Activated T-helper 1 cell treated with anti-CD3 and anti-CD28 coated beads, Interleukin-12 subunit alpha, Interleukin-12 subunit beta, Interleukin-2, Interleukin-4 antibody, amounts not matched to agents 30 ng/mL and 10 ng/mL and 1 ng/mL, durations not matched to agents 14 hours and 24 hours and 36 hours (primary cell): ENCODE measurements at regions not wholly inside any gene's neighbourhood (a gene's known extent, or its start where the extent isn't known, plus 50 kb on each side); places are given as distances from the start of the nearest gene placed in this dataset.

Experiments
- DNase-seq: peaks from one replicate; pipeline ENCODE4 v3.0.0; 2021; ENCODE audit warnings: low spot score
- H3K27ac Mint-ChIP-seq: one replicate; pipeline ENCODE4 v1.8.0; 2021; ENCODE audit warnings: mild to moderate bottlenecking, mixed read lengths
- H3K27me3 Mint-ChIP-seq: one replicate; pipeline ENCODE4 v1.8.0; 2022; ENCODE audit warnings: mild to moderate bottlenecking, moderate library complexity, mixed read lengths; ENCODE audit not compliant: insufficient read depth
- H3K36me3 Mint-ChIP-seq: one replicate; pipeline ENCODE4 v1.8.0; 2021; ENCODE audit warnings: low read depth, mixed read lengths
- H3K4me1 Mint-ChIP-seq: one replicate; pipeline ENCODE4 v1.8.0; 2021; ENCODE audit warnings: low read depth, mixed read lengths
- H3K4me3 Mint-ChIP-seq: one replicate; pipeline ENCODE4 v1.8.0; 2021; ENCODE audit warnings: mild to moderate bottlenecking, moderate library complexity, mixed read lengths
- H3K9me3 Mint-ChIP-seq: one replicate; pipeline ENCODE4 v1.8.0; 2021; ENCODE audit warnings: mixed read lengths
- intact Hi-C: fragments of 100-400 bp; cut with micrococcal nuclease; formaldehyde crosslinking; loops from one replicate; pipeline ENCODE4 v1.15.1; 2024

- Mint-ChIP-seq H3K9me3 (no peaks in the 10 kb centered on the region), H3K36me3 (no peaks in the 10 kb centered on the region), H3K4me3 (no peak overlapping the region), H3K27ac (no peak overlapping the region), H3K4me1 (peaks cover 33% of the 10 kb centered on the region), H3K27me3 (no peaks in the 10 kb centered on the region)
- intact Hi-C loops, result no loop called here
- no peak for DNase-seq
Measured at GRCh38 chr12:123100882-123101281, 50.0 kb downstream of the PITPNM2 start.

- H3K27me3 Mint-ChIP-seq, result no peaks in the 10 kb centered on the region
- H3K36me3 Mint-ChIP-seq, result no peaks in the 10 kb centered on the region
- H3K9me3 Mint-ChIP-seq, result no peaks in the 10 kb centered on the region
- no peak overlapping the region for H3K27ac Mint-ChIP-seq
- H3K4me1 Mint-ChIP-seq, result peaks cover 34% of the 10 kb centered on the region
- intact Hi-C loops, result no loop called here
- DNase-seq, result no peak
- H3K4me3 Mint-ChIP-seq, result no peak overlapping the region
Measured at GRCh38 chr12:123100450-123100849, 50.4 kb downstream of the PITPNM2 start.

GRCh38 chr12:123099560-123100192 lies 51.2 kb downstream of the PITPNM2 start:
- DNase-seq, result no peak
- Mint-ChIP-seq H3K9me3 (no peaks in the 10 kb centered on the region), H3K27ac (no peak overlapping the region), H3K27me3 (no peaks in the 10 kb centered on the region), H3K36me3 (peaks cover 2% of the 10 kb centered on the region), H3K4me3 (no peak overlapping the region), H3K4me1 (peaks cover 27% of the 10 kb centered on the region)
- intact Hi-C loops, result no loop called here

- no peaks in the 10 kb centered on the region for H3K9me3 Mint-ChIP-seq
- H3K27ac Mint-ChIP-seq, result no peak overlapping the region
- H3K36me3 Mint-ChIP-seq, result peaks cover 3% of the 10 kb centered on the region
- DNase-seq, result no peak
- peaks cover 24% of the 10 kb centered on the region for H3K4me1 Mint-ChIP-seq
- intact Hi-C loops, result no loop called here
- no peaks in the 10 kb centered on the region for H3K27me3 Mint-ChIP-seq
- H3K4me3 Mint-ChIP-seq, result no peak overlapping the region
Measured at GRCh38 chr12:123098780-123099179, 52.1 kb downstream of the PITPNM2 start.

GRCh38 chr12:123097561-123098084 lies 53.3 kb downstream of the PITPNM2 start:
- intact Hi-C loops, result no loop called here
- H3K27me3 Mint-ChIP-seq, result no peaks in the 10 kb centered on the region

GRCh38 chr12:123096741-123097140 lies 54.1 kb downstream of the PITPNM2 start:
- intact Hi-C loops, result no loop called here
- no peaks in the 10 kb centered on the region for H3K27me3 Mint-ChIP-seq
- no peak overlapping the region for H3K27ac Mint-ChIP-seq
- H3K4me3 Mint-ChIP-seq, result no peak overlapping the region
- H3K36me3 Mint-ChIP-seq, result peaks cover 3% of the 10 kb centered on the region
- H3K4me1 Mint-ChIP-seq, result peaks cover 7% of the 10 kb centered on the region
- DNase-seq, result no peak
- no peaks in the 10 kb centered on the region for H3K9me3 Mint-ChIP-seq

More at GRCh38 chr12:123097561-123098084, 53.3 kb downstream of the PITPNM2 start:
- H3K4me1 Mint-ChIP-seq, result peaks cover 16% of the 10 kb centered on the region
- H3K36me3 Mint-ChIP-seq, result peaks cover 3% of the 10 kb centered on the region
- no peak for DNase-seq
- H3K27ac Mint-ChIP-seq, result no peak overlapping the region
- H3K9me3 Mint-ChIP-seq, result no peaks in the 10 kb centered on the region
- no peak overlapping the region for H3K4me3 Mint-ChIP-seq

- H3K4me1 Mint-ChIP-seq, result peaks cover 5% of the 10 kb centered on the region
- no peak overlapping the region for H3K27ac Mint-ChIP-seq
- no peak for DNase-seq
- H3K27me3 Mint-ChIP-seq, result no peaks in the 10 kb centered on the region
- no peak overlapping the region for H3K4me3 Mint-ChIP-seq
- H3K36me3 Mint-ChIP-seq, result peaks cover 3% of the 10 kb centered on the region
- intact Hi-C loops, result no loop called here
- no peaks in the 10 kb centered on the region for H3K9me3 Mint-ChIP-seq
Measured at GRCh38 chr12:123096182-123096581, 54.7 kb downstream of the PITPNM2 start.

GRCh38 chr12:123095078-123095881 lies 55.6 kb downstream of the PITPNM2 start:
- intact Hi-C loops, result no loop called here
- no peak overlapping the region for H3K27ac Mint-ChIP-seq
- H3K4me1 Mint-ChIP-seq, result peaks cover 5% of the 10 kb centered on the region
- H3K9me3 Mint-ChIP-seq, result no peaks in the 10 kb centered on the region
- no peak for DNase-seq
- peaks cover 3% of the 10 kb centered on the region for H3K36me3 Mint-ChIP-seq
- H3K27me3 Mint-ChIP-seq, result no peaks in the 10 kb centered on the region
- no peak overlapping the region for H3K4me3 Mint-ChIP-seq

GRCh38 chr12:123094349-123095077 lies 56.4 kb downstream of the PITPNM2 start:
- H3K4me1 Mint-ChIP-seq, result peaks cover 9% of the 10 kb centered on the region
- H3K4me3 Mint-ChIP-seq, result no peak overlapping the region
- no peak overlapping the region for H3K27ac Mint-ChIP-seq
- H3K9me3 Mint-ChIP-seq, result no peaks in the 10 kb centered on the region
- H3K27me3 Mint-ChIP-seq, result no peaks in the 10 kb centered on the region
- intact Hi-C loops, result no loop called here
- H3K36me3 Mint-ChIP-seq, result peaks cover 3% of the 10 kb centered on the region
- no peak for DNase-seq

- H3K36me3 Mint-ChIP-seq, result peaks cover 3% of the 10 kb centered on the region
- DNase-seq, result no peak
- no peaks in the 10 kb centered on the region for H3K9me3 Mint-ChIP-seq
- intact Hi-C loops, result no loop called here
- peak overlapping the region; percentile 6 for H3K27ac Mint-ChIP-seq
- H3K4me1 Mint-ChIP-seq, result peaks cover 13% of the 10 kb centered on the region
- H3K4me3 Mint-ChIP-seq, result no peak overlapping the region
- no peaks in the 10 kb centered on the region for H3K27me3 Mint-ChIP-seq
Measured at GRCh38 chr12:123092866-123093265, 58.0 kb downstream of the PITPNM2 start.

GRCh38 chr12:123091230-123092150 lies 59.4 kb downstream of the PITPNM2 start:
- Mint-ChIP-seq H3K4me3 (no peak overlapping the region), H3K4me1 (peaks cover 13% of the 10 kb centered on the region), H3K27me3 (no peaks in the 10 kb centered on the region), H3K27ac (no peak overlapping the region), H3K36me3 (peaks cover 3% of the 10 kb centered on the region), H3K9me3 (no peaks in the 10 kb centered on the region)
- intact Hi-C loops, result no loop called here
- no peak for DNase-seq

- no peaks in the 10 kb centered on the region for H3K27me3 Mint-ChIP-seq
Measured at GRCh38 chr12:123089631-123090353, 61.1 kb downstream of the PITPNM2 start.

More at GRCh38 chr12:123089631-123090353, 61.1 kb downstream of the PITPNM2 start:
- peaks cover 9% of the 10 kb centered on the region for H3K4me1 Mint-ChIP-seq
- H3K4me3 Mint-ChIP-seq, result no peak overlapping the region
- no peaks in the 10 kb centered on the region for H3K9me3 Mint-ChIP-seq
- intact Hi-C loops, result no loop called here
- no peak for DNase-seq
- peak overlapping the region; percentile 19 for H3K27ac Mint-ChIP-seq
- peaks cover 2% of the 10 kb centered on the region for H3K36me3 Mint-ChIP-seq
